NAMALWA (cell line): ENCODE measurements at regions not wholly inside any gene's neighbourhood (a gene's known extent, or its start where the extent isn't known, plus 50 kb on each side); places are given as distances from the start of the nearest gene placed in this dataset.
A peak's percentile ranks its signal among the peaks of the same experiment; 100 is the strongest.
"Not testable (repeated sequence)": the region's sequence is repeated elsewhere in the genome, so short reads cannot be mapped to it uniquely, and the experiment has no call there.

Experiments used
- DNase-seq: peaks from one replicate; pipeline ENCODE4 v3.0.0-alpha.2; 2015; ENCODE audit warnings: low spot score

DNA sequence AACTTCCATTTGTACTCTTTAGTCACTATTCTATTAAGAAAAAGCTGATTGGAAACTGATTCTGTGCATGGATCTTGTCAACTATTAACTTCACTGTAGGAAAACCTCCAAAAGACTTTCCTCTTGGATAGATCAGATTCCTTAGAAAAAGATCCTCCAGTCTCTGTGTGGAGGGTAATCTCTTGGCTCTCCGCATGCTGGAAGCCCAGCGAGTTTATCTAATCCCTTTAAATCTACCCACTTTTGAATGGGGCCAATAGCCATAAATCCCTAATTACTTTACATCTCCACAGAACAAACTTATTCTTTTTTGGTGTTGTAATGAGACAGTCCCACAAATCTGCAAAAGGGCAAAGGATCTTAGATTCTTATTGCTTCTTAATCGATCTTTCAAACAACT lies 1206.4 kb upstream of the ADGRL4 start:
- no peak for DNase-seq

DNA sequence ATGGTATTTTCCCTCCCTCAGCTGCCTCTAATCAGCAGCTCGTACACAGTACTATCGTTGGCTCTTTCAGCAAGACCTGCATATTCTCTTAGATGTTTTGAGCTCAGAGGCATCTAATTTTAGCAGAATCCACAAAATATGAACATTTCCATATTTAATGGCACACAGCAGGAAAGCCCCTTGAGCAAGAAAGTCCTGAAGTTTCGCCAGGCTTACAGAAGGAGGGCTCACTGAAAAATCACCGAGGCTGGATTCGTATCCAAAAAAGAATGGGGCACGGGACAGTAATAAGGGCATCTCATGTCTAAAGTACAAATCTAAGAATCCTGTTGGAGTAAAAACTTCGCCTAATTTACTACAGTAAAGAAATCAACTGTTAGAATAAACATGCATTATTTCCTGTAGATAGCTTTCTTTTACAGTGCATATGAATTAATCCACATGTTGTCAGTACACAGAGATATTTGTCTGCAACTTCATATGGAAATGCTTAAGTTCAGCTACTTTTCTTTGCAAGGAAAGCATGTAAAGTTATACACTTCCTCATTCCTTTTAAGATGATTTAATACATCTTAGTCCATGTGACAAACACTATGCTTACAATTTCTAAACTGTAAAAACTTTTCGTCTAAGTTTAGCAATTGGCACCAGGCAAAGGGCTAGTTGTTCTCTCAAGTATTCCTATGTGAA lies 1205.3 kb upstream of the ADGRL4 start:
- no peak for DNase-seq

DNA sequence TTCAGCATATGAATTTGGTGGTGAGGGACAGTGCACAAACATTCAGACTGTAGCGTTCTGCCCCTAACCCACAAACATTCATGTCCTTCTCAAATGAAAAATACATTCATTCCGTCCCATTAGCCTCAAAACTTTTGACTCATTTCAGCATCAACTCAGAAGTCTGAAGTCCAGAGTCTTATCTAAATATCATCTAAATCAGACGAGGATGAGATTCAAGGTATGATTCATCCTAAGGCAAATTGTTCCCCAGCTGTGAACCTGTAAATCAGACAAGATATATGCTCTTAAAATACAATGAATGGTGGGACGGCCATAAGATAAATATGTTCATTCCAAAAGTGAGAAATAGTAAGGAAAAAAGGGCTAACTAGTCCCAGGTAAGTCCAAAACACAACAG lies 1195.6 kb upstream of the ADGRL4 start:
- DNase-seq: no peak

DNA sequence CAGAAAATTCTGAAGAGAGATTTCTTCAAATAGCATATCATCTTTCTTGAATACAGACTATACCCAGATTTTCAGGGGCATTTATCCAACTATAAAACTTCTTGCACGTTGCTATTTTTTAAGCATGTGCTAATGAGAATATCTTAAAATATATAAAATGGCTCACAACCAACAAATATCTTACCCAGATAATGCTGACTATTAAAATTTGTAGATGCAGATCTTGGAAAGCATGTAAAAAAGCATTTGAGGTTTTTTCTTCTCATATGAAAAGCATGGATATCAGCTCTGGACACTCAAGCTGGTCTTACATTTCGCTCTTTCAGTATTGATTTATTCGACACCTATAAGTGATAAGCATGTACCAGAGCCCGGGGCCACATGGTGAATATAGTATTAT lies 1187.7 kb upstream of the ADGRL4 start:
- DNase-seq: no peak

DNA sequence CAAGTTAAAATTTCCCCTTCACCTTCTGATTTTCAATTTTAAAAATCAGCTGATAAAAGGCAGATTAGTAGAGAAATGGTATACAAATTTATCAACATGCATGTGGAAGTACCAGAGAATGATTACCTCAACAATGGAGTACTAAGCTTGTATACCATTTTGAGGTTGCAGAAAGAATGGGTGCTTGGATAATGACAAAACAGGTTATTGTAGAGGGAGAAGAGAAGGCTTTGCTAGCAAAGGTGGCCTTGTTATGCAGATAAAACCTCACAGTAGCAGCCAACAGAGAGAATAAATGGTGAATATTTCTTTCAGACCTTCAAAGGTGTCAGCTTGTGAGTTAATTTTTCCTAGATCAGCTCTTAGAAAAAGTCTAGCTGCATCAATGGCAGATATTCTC lies 1174.9 kb upstream of the ADGRL4 start:
- no peak for DNase-seq

DNA sequence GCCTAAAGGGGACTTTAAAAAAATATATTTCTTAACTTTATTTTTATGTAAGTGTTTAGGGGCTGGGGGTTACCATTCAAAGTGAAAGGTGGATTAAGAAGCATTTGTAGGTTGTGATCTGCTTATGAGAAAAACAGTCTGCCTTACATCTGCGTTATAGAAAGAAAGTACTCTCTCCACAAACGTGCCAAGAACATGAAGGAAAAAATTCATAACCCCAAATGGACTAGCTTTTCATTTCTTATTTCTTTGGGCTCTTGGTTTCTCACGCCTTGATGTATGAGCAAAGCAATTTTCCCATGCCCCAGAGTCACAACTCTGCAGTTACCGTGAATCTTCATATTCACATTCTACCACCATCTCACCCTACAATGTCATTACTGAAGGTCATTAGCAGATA lies 1165.1 kb upstream of the ADGRL4 start:
- no peak for DNase-seq

DNA sequence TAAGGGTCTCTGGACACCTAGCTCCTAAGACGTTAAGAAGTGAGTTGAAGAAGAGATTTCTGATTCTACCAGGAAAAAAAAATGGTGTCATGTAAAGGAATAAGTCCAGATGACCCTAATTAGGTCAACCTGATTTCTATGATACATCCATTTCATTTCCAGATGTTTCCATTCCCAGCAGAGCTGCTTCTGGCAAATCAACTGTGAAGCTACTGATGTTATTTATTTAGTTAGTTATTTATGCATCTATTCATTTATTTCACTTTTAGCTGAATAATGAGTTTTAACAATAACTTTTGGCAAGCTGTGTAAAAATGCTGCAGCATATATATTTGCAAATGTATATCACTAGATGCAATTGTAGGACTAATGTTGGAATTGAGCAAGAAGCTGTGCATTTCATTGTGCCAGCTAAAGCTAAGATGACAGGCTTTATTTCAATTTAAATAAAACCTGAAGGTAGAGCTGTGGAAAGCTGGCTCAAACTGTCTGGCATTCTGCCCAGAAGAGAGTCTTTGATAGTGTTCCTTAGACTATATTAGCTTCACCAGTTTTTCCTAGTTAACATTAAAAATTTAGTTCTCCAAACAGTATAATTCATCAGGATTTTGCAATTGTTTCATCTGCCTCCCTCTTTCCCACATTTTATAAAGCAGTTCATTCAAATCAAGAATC lies 1164.4 kb upstream of the ADGRL4 start:
- no peak for DNase-seq

DNA sequence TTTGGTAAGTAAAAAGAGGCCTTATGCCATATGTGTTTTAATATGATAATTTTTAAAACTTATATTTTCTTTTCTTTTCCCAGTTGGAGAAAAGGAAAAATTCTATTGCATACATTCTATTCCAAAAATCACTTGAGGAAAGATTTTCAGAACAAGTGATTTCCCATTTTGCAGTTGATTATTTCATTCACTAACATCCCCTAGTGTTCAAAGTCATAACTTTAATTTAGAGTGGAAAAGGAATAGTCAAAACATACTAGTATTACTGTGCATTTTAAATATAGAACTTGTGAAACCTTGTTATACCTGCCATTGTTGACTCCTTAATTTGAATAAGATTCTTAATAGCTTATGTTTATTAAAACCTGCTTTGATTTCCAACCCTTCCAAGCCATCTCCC lies 1157.6 kb upstream of the ADGRL4 start:
- DNase-seq: no peak

DNA sequence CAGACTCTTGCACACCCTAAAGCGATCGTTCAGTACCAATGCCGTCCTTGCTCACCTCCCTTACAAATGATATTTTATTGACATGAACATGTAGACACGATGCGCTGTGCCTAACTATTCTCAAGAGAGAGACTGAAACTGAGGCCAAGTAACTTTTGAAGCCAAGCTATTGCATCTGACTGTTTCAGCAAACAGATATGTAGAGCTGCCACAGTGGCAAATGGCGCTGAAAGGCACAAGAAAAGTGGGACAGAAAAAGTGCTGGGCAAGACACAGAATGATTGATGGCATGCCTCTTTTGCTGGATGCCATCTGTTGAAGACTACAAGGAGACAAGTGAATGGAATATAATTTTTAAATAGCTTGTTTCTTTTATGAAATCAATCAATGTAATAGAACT lies 1157.2 kb upstream of the ADGRL4 start:
- no peak for DNase-seq

DNA sequence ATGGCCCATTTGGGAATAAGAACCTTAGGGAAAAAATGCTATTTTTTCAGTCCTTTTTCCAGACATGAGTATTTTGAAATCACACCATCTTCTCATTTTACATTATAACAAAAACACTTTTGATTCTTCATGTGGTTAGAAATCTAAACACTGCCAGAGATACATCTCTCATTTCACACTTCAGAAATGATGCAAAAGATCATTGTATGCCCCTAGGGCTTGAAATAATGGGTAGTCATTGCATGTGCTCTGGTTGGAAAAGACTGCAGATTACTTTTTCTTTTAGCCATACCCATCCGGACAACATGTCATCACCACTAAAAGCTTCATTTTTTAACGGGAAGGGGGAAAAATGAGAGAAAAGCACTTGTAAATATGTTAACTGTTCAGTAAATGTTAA lies 1152.2 kb upstream of the ADGRL4 start:
- no peak for DNase-seq

DNA sequence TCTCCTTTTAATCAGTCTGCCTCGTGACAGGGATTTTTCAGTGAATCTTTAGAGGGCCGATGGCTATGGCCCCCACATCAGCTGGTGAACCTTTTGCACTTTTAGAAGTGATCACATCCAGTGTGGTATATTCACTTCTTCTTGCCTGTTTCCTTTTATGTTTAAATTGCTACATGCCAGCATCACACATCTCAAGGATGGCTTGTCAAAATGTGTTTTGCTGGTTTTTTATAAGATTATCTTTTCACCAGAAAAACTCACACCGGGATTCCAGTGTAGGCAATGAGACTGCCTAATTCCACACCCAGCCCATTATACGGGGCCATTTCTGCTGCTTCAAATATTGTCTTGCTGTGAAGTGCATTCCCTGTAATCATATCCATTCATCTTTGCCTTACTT lies 1151.7 kb upstream of the ADGRL4 start:
- DNase-seq: no peak

DNA sequence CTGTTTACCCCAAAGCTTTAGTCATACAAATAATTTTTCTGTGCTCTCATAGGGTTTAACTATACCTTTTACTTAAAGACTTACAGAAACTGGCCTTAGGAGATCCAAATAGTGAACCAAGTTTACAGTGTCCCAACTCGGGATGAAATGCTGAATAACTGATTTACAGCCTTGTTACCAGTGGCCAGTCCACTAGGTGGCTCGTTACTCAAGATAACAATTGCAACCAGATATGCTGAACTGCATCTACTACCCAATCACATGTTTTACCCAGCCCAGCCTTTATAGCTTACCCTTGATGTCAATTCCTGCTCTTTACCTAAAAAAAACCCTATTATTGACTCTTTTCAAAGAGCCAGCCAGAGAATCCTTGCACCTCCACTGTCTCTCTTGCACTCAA lies 1148.8 kb upstream of the ADGRL4 start:
- DNase-seq: peak; percentile 17

DNA sequence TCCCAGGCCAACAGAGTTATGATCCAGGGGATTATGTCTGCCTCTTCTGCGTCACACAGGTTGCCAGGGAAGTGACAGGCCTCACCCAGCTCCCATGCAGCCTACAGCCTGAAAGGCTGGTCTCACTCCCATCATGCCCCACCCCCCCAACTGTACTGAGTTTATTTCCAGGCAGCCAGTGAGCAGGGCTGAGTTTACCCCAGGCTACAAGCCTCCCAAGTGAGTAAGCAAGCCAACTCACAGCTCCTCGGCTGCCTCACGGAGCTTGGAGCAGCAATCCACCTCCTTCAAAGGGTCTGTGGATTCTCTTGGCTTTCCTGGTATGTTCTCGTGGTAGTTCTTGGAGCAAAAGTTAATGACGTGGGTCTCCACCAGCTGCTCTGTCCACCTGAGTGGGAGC lies 1147.6 kb upstream of the ADGRL4 start:
- DNase-seq: no peak

DNA sequence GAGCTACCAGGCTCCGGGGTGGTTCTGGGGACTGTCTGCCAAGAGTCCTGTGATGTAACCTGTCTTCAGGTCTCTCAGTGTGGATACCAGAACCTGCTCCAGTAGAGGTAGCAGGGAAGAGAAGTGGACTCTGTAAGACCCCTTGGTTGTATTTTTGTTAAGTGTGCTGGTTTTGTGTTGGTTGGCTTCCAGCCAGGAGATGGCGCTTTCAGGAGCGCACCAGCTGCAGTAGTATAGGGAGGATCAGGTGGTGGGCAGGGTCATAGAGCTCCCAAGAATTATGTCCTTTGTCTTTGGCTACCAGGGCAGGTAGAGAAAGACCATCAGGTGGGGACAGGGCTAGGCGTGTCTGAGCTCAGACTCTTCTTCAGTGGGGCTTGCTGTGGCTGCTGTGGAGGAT lies 1147.2 kb upstream of the ADGRL4 start:
- no peak for DNase-seq

DNA sequence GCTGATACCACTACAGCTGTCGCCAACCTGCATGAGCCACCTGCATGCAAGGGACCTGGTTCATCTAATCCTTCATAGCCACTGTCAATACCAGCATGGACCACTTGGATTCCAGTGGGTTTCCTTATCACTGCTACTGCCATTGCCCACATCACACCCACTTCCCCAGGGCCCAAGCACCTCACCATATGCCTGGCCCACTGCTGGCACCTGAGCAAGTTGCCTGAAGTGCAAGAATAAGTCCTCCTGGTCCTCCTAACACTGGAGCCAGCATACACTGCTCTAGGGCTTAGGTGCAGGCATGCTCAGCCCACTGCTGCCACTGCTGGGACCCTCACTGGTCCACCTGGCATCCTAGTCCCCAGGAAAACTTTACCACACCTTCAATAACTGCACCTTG lies 1136.8 kb upstream of the ADGRL4 start:
- DNase-seq: no peak

DNA sequence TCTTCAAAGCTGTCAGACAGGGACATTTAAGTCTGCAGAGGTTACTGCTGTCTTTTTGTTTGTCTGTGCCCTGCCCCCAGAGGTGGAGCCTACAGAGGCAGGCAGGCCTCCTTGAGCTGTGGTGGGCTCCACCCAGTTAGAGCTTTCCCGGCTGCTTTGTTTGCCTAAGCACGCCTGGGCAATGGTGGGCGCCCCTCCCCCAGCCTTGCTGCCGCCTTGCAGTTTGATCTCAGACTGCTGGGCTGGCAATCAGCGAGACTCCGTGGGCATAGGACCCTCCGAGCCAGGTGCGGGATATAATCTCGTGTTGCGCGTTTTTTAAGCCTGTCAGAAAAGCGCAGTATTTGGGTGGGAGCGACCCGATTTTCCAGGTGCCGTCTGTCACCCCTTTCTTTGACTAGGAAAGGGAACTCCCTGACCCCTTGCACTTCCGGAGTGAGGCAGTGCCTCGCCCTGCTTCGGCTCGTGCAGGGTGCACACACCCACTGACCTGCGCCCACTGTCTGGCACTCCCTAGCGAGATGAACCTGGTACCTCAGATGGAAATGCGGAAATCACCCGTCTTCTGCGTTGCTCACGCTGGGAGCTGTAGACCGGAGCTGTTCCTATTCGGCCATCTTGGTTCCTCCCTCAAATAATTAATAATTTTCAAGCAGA lies 1131.5 kb upstream of the ADGRL4 start:
- DNase-seq: not testable (repeated sequence)

DNA sequence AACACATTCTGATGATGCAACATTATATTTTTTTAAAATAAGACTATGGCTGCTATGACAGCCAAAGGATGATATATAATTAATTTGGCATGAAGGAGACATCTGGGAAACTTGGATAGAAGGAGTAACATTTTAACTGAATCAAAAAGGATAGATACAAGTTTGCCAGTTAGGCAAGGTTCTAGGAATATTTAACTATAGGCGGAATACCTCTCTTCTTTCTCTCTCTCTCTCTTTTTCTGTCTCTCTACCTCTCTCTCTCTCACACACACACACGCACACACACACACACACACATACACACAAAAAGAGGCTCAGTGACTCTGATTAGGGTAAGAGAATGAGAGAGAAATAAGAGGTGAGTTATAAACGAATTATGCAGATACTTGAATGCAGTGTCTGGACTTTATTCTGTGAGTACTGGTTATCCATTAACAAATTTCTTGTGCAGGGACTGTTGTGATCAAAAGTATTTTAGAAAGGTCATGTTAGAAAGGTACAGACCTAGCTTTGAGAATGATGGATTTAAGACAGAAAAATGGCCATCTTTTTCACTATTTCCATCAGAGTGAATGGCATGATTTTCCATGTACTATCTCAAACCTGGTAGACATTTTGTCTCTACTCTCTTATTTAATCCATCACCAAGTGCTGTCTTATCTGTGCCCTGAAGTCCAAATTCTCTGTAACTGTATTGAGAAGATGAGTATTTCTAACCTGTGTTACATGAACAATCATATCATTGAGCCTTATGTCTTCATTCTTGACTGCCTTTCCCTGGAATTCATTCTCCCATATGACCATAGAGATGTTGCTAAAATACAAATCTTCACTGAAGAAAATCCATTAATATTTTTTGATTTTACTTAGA lies 1106.9 kb upstream of the ADGRL4 start:
- DNase-seq: no peak

DNA sequence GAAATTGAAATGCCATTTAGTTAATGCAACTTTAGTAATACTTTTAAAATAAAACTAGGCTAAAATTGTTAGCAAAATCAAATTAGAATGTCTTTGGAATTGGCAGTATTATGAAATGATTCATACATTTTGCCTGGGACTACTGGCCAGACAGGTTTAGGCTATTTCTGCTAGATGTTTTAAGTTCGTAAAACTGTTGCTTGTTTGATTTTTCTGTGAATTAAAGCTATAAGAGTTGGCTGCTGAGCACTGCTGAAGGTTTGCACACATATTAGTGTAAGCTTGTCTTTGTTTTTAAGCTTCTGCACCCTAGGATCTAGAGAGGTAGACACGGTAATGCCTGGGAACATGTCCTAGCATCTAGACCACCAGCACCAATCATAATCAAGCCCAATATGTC lies 1094.6 kb upstream of the ADGRL4 start:
- no peak for DNase-seq

DNA sequence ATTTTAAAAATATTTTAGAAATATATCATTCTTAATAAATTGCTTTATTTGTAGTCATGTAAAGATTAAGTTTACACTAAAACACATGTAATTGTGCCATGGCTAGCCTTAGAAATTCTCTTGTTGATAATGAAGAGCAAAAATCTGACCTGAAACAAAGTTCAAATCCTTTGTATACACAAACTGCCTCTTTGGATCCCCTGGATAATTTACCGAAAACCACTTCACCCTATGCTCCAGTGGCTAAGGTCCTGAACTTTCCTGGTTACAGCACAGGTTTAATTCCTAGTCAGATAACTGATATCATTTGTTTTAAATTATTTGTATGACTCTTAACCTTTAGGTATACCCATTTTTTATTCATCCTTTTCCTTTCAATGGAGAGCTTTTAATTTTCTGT lies 1093.2 kb upstream of the ADGRL4 start:
- DNase-seq: no peak

DNA sequence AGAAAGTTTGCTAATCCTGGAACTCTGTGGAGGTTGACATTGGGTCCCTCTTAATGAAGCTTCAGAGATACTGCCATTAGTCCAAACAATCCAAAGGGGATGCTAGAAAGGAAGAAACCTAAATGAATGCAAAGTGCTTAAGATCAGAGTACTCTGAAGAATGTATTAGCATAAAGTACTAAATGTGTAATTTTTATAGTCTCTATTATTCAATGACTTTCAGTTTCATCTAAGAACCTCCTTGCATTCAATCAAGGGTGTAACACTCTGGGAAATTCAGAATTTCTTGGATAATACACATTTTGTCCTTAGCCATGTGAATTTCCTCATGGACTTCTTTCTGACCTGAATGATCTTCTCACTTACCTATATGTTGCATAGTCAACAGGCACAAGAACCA lies 1078.5 kb upstream of the ADGRL4 start:
- no peak for DNase-seq

DNA sequence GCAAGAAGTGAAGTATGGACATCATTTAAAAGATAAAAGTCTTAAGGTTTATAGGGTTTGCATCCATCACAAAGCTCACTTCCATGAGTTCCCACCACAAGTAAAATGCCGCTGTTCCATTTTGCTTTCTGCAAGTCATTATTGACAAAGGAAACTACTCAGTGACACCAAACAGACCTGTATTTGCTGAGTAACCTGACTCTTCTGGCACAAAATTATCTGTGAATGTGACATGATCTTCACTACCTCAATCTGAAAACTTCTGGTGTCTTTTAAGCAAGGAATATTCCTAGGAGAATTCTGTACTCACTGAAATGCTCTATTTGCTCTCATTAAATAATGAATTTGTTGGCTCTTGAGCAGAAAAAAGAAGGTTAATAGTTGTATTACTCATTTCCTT lies 1077.4 kb upstream of the ADGRL4 start:
- DNase-seq: no peak

DNA sequence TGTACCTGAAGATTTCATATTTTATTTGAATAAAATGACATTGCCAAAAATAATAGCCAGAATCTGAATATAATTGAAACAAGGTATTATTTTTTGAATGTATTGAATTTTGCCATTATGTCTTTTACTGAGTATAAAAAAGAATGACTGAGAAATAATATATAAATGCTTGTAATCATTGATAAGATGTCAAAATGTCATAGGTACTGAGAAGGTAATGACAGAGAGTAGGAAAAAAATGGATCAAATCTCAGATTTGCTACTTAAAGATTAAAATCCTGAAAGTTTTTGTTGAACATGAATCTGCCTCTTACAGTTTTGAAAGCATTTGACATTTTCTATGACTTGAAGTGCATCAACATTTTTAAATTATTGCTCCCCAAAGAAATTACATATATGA lies 1069.9 kb upstream of the ADGRL4 start:
- no peak for DNase-seq

DNA sequence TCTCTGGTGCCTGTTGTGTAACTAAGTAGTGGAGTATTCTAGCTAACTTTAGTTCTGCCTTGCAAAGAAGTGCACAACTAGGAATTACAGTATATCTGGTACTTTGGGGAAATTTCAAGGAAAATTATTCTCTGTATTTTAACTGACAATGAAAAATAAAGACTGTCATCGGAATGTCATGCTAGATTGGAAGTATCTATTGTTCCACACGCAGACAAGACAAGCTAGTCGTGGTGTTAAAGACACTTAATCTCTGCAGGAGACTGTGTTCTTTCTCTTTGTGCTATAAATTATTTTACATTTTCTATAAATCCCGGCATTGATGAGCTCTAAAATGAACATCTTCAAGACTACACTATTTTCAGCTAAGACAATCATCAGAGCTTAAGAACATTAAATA lies 1068.8 kb upstream of the ADGRL4 start:
- no peak for DNase-seq
